Subcutaneous abdominal adipose tissue (tissue), 5 donors: ENCODE measurements at regions not wholly inside any gene's neighbourhood (a gene's known extent, or its start where the extent isn't known, plus 50 kb on each side); places are given as distances from the start of the nearest gene placed in this dataset.
A peak's percentile ranks its signal among the peaks of the same experiment; 100 is the strongest.
"Not testable (repeated sequence)": the region's sequence is repeated elsewhere in the genome, so short reads cannot be mapped to it uniquely, and the experiment has no call there.

Source experiments
- H3K27ac ChIP-seq: one replicate; pipeline ENCODE4 v1.7.0; 2013; ENCODE audit warnings: low read depth, mild to moderate bottlenecking, inconsistent platforms, low read length, moderate library complexity
- H3K27me3 ChIP-seq, 5 donors: one replicate each; pipeline ENCODE4 v1.7.0; 2013; ENCODE audit warnings: low read length in 5 of 5, inconsistent platforms in 1 of 5; ENCODE audit not compliant: control insufficient read depth in 5 of 5, insufficient read depth in 4 of 5
- H3K36me3 ChIP-seq, 5 donors: one replicate each; pipeline ENCODE4 v1.7.0; 2013; ENCODE audit warnings: low read length in 5 of 5; ENCODE audit not compliant: control insufficient read depth in 5 of 5, insufficient read depth in 5 of 5
- H3K4me1 ChIP-seq, 5 donors: one replicate each; pipeline ENCODE4 v1.7.0; 2013; ENCODE audit warnings: low read length in 5 of 5, mild to moderate bottlenecking in 3 of 5, moderate library complexity in 1 of 5; ENCODE audit not compliant: control insufficient read depth in 5 of 5, insufficient read depth in 5 of 5
- H3K4me3 ChIP-seq, 5 donors: one replicate each; pipeline ENCODE4 v1.7.0; 2013; ENCODE audit warnings: low read length in 5 of 5, low read depth in 1 of 5
- H3K9ac ChIP-seq, 5 donors: one replicate each; pipeline ENCODE4 v1.7.0; 2013; ENCODE audit warnings: low read length in 5 of 5, mild to moderate bottlenecking in 4 of 5, moderate library complexity in 3 of 5
- H3K9me3 ChIP-seq, 5 donors: one replicate each; pipeline ENCODE4 v1.7.0; 2013; ENCODE audit warnings: low read length in 5 of 5; ENCODE audit not compliant: control insufficient read depth in 5 of 5
- donor health status: healthy.
- donor health status: healthy.
- donor health status: healthy.
- donor health status: healthy.
- donor health status: healthy.

DNA sequence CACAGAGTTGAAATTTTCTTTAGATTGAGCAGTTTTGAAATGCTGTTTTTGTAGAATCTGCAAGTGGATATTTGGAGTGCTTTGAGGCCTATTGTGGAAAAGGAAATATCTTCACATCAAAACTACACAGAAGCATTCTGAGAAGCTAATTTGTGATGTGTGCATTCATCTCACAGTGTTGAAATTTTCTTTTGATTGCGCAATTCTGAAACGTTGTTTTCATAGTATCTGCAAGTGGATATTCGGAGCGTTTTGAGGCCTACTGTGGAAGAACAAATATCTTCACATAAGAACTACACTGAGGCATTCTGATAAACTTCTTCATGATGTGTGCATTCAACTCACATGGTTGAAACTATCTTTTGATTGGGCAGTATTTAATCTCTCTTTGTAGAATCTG is 3143.4 kb upstream of the OR11H1 start:
- H3K27me3 ChIP-seq, H3K36me3 ChIP-seq, H3K4me3 ChIP-seq, H3K9ac ChIP-seq, H3K27ac ChIP-seq, H3K4me1 ChIP-seq: not testable (repeated sequence)
- peaks cover 3 to 16% (median 6%) of the 10 kb centered on the region in 5 donors for H3K9me3 ChIP-seq

- Histone ChIP-seq H3K9me3 (peaks cover 3 to 17% (median 6%) of the 10 kb centered on the region in 5 donors), H3K4me3 (peak overlapping the region in 2 of 5 donors; percentile 9 to 28)
- H3K4me1 ChIP-seq, H3K36me3 ChIP-seq, H3K27me3 ChIP-seq, H3K9ac ChIP-seq, H3K27ac ChIP-seq: not testable (repeated sequence)
Observed at GRCh38 chr22:12388824-12389800, 3138.9 kb upstream of the OR11H1 start.

GRCh38 chr22:12397270-12397669 is 3130.7 kb upstream of the OR11H1 start:
- not testable (repeated sequence) for H3K9me3 ChIP-seq, H3K9ac ChIP-seq, H3K27me3 ChIP-seq, H3K4me3 ChIP-seq, H3K27ac ChIP-seq, H3K4me1 ChIP-seq, H3K36me3 ChIP-seq

DNA sequence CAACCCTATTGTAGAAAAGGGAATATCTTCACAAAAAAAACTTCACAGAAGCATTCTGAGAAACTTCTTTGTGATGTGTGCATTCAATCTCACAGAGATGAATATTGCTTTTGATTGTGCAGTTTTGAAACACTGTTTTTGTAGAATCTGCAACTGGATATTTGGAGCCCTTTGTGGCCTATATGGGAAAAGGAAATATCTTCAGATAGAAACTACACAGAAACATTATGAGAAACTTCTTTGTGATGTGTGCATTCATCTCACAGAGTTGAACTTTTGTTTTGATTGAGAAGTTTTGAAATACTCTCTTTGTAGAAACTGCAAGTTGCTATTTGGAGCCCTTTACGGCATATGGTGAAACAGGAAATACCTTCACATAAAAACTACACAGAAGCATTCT is 3126.1 kb upstream of the OR11H1 start:
- not testable (repeated sequence) for H3K4me1 ChIP-seq, H3K9ac ChIP-seq, H3K36me3 ChIP-seq, H3K4me3 ChIP-seq, H3K9me3 ChIP-seq, H3K27me3 ChIP-seq, H3K27ac ChIP-seq

GRCh38 chr22:12402531-12402930 is 3125.5 kb upstream of the OR11H1 start:
- H3K4me1 ChIP-seq, H3K9ac ChIP-seq, H3K36me3 ChIP-seq, H3K4me3 ChIP-seq, H3K27ac ChIP-seq, H3K27me3 ChIP-seq, H3K9me3 ChIP-seq: not testable (repeated sequence)

DNA sequence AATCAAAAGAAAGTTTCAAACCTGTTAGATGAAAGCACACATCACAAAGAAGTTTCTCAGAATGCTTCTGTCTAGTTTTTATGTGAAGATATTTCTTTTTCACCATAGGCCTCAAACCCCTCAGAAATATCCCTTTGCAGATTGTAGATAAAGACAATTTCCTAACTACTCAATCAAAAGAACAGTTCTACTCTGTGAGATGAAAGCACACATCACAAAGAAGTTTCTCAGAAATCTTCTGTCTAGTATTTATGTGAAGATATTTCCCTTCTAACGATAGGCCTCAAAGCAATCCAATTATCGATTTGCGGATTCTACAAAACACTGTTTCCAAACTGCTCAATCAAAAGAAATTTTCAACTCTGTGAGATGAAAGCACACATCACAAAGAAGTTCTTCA is 3092.1 kb upstream of the OR11H1 start:
- H3K4me3 ChIP-seq, H3K9ac ChIP-seq, H3K36me3 ChIP-seq, H3K4me1 ChIP-seq, H3K27me3 ChIP-seq, H3K27ac ChIP-seq: not testable (repeated sequence)
- peaks cover 0 to 17% (median 4%) of the 10 kb centered on the region in 5 donors for H3K9me3 ChIP-seq
